Uterus (tissue), 3 donors: ENCODE measurements at regions not wholly inside any gene's neighbourhood (a gene's known extent, or its start where the extent isn't known, plus 50 kb on each side); places are given as distances from the start of the nearest gene placed in this dataset. TPM values are rescaled to one million over a fixed set of nuclear protein-coding genes. Genes with fewer than 3 reads are reported as not detected.

Experiments
- DNase-seq, 2 donors: peaks; one replicate each; pipeline ENCODE4 v3.0.0-alpha.2; 2019 to 2020
- H3K27ac ChIP-seq, 2 donors: fragments of 200-600 bp; sonication (generic); 1 replicate in 1 of 2; 2 replicates in 1 of 2; pipeline ENCODE4 v1.5.1; 2016 to 2018
- H3K27me3 ChIP-seq, 2 donors: fragments of 200-600 bp; sonication (generic); one replicate each; pipeline ENCODE4 v1.5.1; 2018 to 2019; ENCODE audit warnings: control low read depth in 1 of 2
- H3K36me3 ChIP-seq, 2 donors: fragments of 200-600 bp; sonication (generic); one replicate each; pipeline ENCODE4 v1.5.1; 2019; ENCODE audit warnings: control low read depth in 1 of 2
- H3K4me1 ChIP-seq, 2 donors: fragments of 200-600 bp; sonication (generic); one replicate each; pipeline ENCODE4 v1.5.1; 2018 to 2019; ENCODE audit warnings: control low read depth in 1 of 2
- H3K4me3 ChIP-seq, 2 donors: fragments of 200-600 bp; sonication (generic); 1 replicate in 1 of 2; 2 replicates in 1 of 2; pipeline ENCODE4 v1.5.1; 2018 to 2019; ENCODE audit warnings: mild to moderate bottlenecking in 1 of 2
- H3K9me3 ChIP-seq, 2 donors: fragments of 200-600 bp; sonication (generic); one replicate each; pipeline ENCODE4 v1.5.1; 2019; ENCODE audit warnings: control low read depth in 1 of 2
- POLR2A ChIP-seq, 2 donors: fragments of 450-650 bp; IDR thresholded peaks; one replicate each; pipeline ENCODE4 v1.6.1; 2016; ENCODE audit warnings: antibody characterized with exemption in 2 of 2, mild to moderate bottlenecking in 1 of 2, moderate library complexity in 1 of 2
- intact Hi-C: fragments of 100-400 bp; cut with DNase I; formaldehyde crosslinking; loops from one replicate; pipeline ENCODE4 v1.15.1; 2023; ENCODE audit warnings: low total_unique reads
- small RNA-seq: library from RNA; depleted of rRNA; stranded (forward); fragments of <200 nt; gene quantifications from one replicate; pipeline ENCODE3, GENCODE V24; 2016
- TF ChIP-seq, protein P1 (sequence below), 4 experiments: fragments of 200-600 bp in 2 of 4; fragments of 450-650 bp in 2 of 4; sonication (generic) in 2 of 4; IDR thresholded peaks; one replicate each; pipeline ENCODE4 v1.5.1; 2016 to 2019; ENCODE audit warnings: antibody characterized with exemption in 4 of 4, mild to moderate bottlenecking in 2 of 4, moderate library complexity in 1 of 4
- donor health status: DM: yes; HTN: yes; CAD: no.

DNA sequence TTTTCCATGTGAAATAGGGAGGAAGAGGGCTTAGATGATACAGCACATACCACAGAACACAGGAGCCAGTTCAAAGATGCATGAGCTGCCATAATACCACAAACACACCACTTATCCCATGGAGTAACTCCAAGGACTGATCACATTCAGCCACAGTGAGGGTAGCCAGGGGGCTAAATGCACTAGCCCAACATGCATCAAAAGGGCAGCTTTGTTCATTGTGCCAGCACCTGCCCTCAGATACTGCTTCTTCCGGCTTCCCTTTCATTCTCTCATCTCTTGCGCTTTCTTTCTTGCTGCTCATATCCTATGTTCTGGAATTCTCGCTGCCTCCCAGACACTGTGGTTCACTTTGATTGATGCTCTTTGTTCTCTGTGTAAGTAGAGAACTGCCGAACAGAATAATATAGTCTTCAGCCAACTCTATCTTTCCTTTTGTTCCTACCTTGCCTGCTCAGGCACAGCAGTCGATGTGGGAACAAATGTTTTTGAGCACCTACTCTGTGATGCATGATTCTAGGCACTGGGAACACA is 50.0 kb upstream of the SYT6 start:
- intact Hi-C loops, result no loop called here
- Histone ChIP-seq H3K27ac (no peak overlapping the region), H3K36me3 (no peaks in the 10 kb centered on the region), H3K4me1 (no peaks in the 10 kb centered on the region), H3K27me3 (no peaks in the 10 kb centered on the region), H3K4me3 (no peak overlapping the region), H3K9me3 (no peaks in the 10 kb centered on the region)
- DNase-seq, result no peak
- TF ChIP-seq POLR2A (IDR thresholded peaks at IDR 0.05), result no peak
- TF ChIP-seq, protein P1, sequence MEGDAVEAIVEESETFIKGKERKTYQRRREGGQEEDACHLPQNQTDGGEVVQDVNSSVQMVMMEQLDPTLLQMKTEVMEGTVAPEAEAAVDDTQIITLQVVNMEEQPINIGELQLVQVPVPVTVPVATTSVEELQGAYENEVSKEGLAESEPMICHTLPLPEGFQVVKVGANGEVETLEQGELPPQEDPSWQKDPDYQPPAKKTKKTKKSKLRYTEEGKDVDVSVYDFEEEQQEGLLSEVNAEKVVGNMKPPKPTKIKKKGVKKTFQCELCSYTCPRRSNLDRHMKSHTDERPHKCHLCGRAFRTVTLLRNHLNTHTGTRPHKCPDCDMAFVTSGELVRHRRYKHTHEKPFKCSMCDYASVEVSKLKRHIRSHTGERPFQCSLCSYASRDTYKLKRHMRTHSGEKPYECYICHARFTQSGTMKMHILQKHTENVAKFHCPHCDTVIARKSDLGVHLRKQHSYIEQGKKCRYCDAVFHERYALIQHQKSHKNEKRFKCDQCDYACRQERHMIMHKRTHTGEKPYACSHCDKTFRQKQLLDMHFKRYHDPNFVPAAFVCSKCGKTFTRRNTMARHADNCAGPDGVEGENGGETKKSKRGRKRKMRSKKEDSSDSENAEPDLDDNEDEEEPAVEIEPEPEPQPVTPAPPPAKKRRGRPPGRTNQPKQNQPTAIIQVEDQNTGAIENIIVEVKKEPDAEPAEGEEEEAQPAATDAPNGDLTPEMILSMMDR (IDR thresholded peaks at IDR 0.05), result no peak

Small RNA genes in the stretch of these regions (small RNA-seq; reads per million reads assigned to genes)
- gene MRPL57P1, result not detected
